AG09319 (cell line): ENCODE measurements at regions not wholly inside any gene's neighbourhood (a gene's known extent, or its start where the extent isn't known, plus 50 kb on each side); places are given as distances from the start of the nearest gene placed in this dataset.

Experiments used
- DNase-seq: peaks from one replicate; pipeline ENCODE4 v3.0.0-alpha.2; 2010; ENCODE audit warnings: low read depth; ENCODE audit errors: extremely low read depth
- CTCF ChIP-seq: IDR thresholded peaks from 2 replicates; pipeline ENCODE4 v1.5.1; 2011; ENCODE audit warnings: low read depth, mild to moderate bottlenecking, inconsistent platforms, low read length, moderate library complexity

GRCh38 chr5:28512648-28513047 is 1474.3 kb upstream of the CDH9 start:
- TF ChIP-seq CTCF, result no peak
- no peak for DNase-seq

- DNase-seq, result no peak
- no peak for TF ChIP-seq CTCF
Observed at GRCh38 chr5:28505121-28505520, 1466.7 kb upstream of the CDH9 start.

- TF ChIP-seq CTCF, result no peak
- no peak for DNase-seq
Observed at GRCh38 chr5:28500511-28500910, 1462.1 kb upstream of the CDH9 start.

GRCh38 chr5:28499766-28500290 is 1461.4 kb upstream of the CDH9 start:
- no peak for DNase-seq
- no peak for TF ChIP-seq CTCF

GRCh38 chr5:28495876-28496275 is 1457.5 kb upstream of the CDH9 start:
- TF ChIP-seq CTCF, result no peak
- DNase-seq, result no peak

- no peak for TF ChIP-seq CTCF
- no peak for DNase-seq
Observed at GRCh38 chr5:28493456-28493855, 1455.1 kb upstream of the CDH9 start.

- no peak for TF ChIP-seq CTCF
- no peak for DNase-seq
Observed at GRCh38 chr5:28488752-28489151, 1450.4 kb upstream of the CDH9 start.
